HL-60 (cell line): ENCODE measurements at regions not wholly inside any gene's neighbourhood (a gene's known extent, or its start where the extent isn't known, plus 50 kb on each side); places are given as distances from the start of the nearest gene placed in this dataset.

Source experiments
- DNase-seq, 2 experiments: peaks; one replicate each; pipeline ENCODE4 v3.0.0-alpha.2; 2010 to 2020; ENCODE audit warnings: low read depth in 1 of 2, low spot score in 1 of 2
- H3K27ac ChIP-seq: fragments of 250-450 bp; sonication (Bioruptor Pico); replicated peaks from 2 replicates; pipeline ENCODE4 v1.5.1; 2020; ENCODE audit warnings: mild to moderate bottlenecking, moderate library complexity
- H3K27me3 ChIP-seq: fragments of 250-450 bp; sonication (Bioruptor Pico); 2 replicates; pipeline ENCODE4 v1.5.1; 2021; ENCODE audit warnings: mild to moderate bottlenecking, moderate library complexity; ENCODE audit not compliant: insufficient read depth, poor library complexity, severe bottlenecking
- H3K4me3 ChIP-seq: replicated peaks from 2 replicates; pipeline ENCODE4 v1.5.1; 2011; ENCODE audit warnings: mild to moderate bottlenecking, control low read depth, low read length; ENCODE audit not compliant: insufficient read depth
- GABPA ChIP-seq: IDR thresholded peaks from 2 replicates; pipeline ENCODE4 v1.6.1; 2012; ENCODE audit warnings: low read depth
- POLR2AphosphoS5 ChIP-seq: IDR thresholded peaks from 2 replicates; pipeline ENCODE4 v1.6.1; 2012; ENCODE audit warnings: low read depth
- REST ChIP-seq: IDR thresholded peaks from 2 replicates; pipeline ENCODE4 v1.6.1; 2012; ENCODE audit warnings: low read depth; ENCODE audit not compliant: insufficient replicate concordance
- SPI1 ChIP-seq: IDR thresholded peaks from 2 replicates; pipeline ENCODE4 v1.6.1; 2012; ENCODE audit warnings: low read depth, mild to moderate bottlenecking, borderline replicate concordance
- TF ChIP-seq, protein P1 (sequence below): IDR thresholded peaks from one replicate; pipeline ENCODE4 v1.5.1; 2011; ENCODE audit warnings: low read length, control low read depth, inconsistent platforms; ENCODE audit not compliant: insufficient read depth

DNA sequence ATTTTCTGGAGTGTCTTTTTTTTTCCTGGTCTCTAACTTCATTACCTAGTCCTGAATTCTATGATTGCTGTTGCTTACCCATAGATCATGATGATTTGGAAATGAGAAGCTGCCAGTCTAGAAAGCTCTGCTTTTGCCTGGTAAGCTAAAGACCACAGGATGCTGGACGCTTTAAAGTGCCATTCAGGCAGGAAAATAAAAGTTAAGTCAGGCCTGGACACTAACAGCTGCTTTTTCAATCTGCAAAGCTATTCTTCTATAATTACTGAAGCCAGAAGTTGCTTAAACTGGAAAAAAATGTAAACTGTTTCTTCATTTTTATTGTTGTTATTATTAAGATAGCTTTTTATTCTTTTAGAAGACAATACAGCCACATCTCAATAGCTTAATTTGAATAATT, 129.8 kb upstream of the SPACA1 start:
- TF ChIP-seq POLR2AphosphoS5, result no peak
- no peak for TF ChIP-seq REST
- TF ChIP-seq SPI1, result no peak
- no peak for TF ChIP-seq GABPA
- TF ChIP-seq, protein P1, sequence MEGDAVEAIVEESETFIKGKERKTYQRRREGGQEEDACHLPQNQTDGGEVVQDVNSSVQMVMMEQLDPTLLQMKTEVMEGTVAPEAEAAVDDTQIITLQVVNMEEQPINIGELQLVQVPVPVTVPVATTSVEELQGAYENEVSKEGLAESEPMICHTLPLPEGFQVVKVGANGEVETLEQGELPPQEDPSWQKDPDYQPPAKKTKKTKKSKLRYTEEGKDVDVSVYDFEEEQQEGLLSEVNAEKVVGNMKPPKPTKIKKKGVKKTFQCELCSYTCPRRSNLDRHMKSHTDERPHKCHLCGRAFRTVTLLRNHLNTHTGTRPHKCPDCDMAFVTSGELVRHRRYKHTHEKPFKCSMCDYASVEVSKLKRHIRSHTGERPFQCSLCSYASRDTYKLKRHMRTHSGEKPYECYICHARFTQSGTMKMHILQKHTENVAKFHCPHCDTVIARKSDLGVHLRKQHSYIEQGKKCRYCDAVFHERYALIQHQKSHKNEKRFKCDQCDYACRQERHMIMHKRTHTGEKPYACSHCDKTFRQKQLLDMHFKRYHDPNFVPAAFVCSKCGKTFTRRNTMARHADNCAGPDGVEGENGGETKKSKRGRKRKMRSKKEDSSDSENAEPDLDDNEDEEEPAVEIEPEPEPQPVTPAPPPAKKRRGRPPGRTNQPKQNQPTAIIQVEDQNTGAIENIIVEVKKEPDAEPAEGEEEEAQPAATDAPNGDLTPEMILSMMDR, result no peak
- Histone ChIP-seq H3K27ac (no peak overlapping the region), H3K4me3 (no peak overlapping the region), H3K27me3 (peaks cover 8% of the 10 kb centered on the region)
- DNase-seq, result no peak

DNA sequence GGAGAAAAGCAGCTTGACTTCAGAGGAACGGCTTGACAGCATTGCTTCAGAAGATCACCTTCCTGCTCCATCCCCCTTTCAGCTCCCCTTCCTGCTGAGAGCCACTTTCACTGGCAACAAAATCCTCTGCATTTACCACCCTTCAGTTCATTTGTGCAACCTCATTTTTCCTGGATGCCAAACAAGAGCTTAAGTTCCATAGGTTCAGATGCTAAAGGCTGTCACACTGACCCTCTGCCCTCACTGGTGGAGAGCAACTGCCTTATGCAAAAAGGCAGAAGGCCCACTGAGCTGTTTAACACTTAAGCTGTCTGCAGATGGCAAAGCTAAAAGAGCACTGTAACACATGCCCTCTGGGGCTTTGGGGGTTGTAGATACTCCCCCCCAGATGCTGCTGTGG, 131.2 kb upstream of the SPACA1 start:
- DNase-seq, result no peak
- Histone ChIP-seq H3K27me3 (peaks cover 8% of the 10 kb centered on the region), H3K4me3 (no peak overlapping the region), H3K27ac (no peak overlapping the region)
- no peak for TF ChIP-seq POLR2AphosphoS5
- TF ChIP-seq REST, result no peak
- TF ChIP-seq GABPA, result no peak
- TF ChIP-seq, protein P1, result no peak
- no peak for TF ChIP-seq SPI1

GRCh38 chr6:87914637-87915395, 132.8 kb upstream of the SPACA1 start:
- Histone ChIP-seq H3K27me3 (peaks cover 8% of the 10 kb centered on the region), H3K4me3 (no peak overlapping the region), H3K27ac (no peak overlapping the region)
- TF ChIP-seq, protein P1, result no peak
- TF ChIP-seq SPI1, result no peak
- no peak for DNase-seq

GRCh38 chr6:87913974-87914373, 133.7 kb upstream of the SPACA1 start:
- Histone ChIP-seq H3K27ac (no peak overlapping the region), H3K27me3 (peaks cover 4% of the 10 kb centered on the region), H3K4me3 (no peak overlapping the region)
- no peak for DNase-seq
- no peak for TF ChIP-seq SPI1
- TF ChIP-seq POLR2AphosphoS5, result no peak
- TF ChIP-seq REST, result no peak
- TF ChIP-seq, protein P1, result no peak
- no peak for TF ChIP-seq GABPA
